PC-9 (cell line): ENCODE measurements at regions not wholly inside any gene's neighbourhood (a gene's known extent, or its start where the extent isn't known, plus 50 kb on each side); places are given as distances from the start of the nearest gene placed in this dataset.

Experiments
- EZH2 ChIP-seq: fragments of 200-600 bp; sonication (generic); IDR thresholded peaks from 2 replicates; pipeline ENCODE4 v1.8.0; 2017; ENCODE audit warnings: antibody characterized with exemption, low read depth
- TF ChIP-seq, protein P1 (sequence below): fragments of 200-600 bp; sonication (generic); conservative IDR thresholded peaks from 2 replicates; pipeline ENCODE4 v1.6.1; 2017; ENCODE audit warnings: mixed run types, antibody characterized with exemption, mild to moderate bottlenecking, moderate library complexity

DNA sequence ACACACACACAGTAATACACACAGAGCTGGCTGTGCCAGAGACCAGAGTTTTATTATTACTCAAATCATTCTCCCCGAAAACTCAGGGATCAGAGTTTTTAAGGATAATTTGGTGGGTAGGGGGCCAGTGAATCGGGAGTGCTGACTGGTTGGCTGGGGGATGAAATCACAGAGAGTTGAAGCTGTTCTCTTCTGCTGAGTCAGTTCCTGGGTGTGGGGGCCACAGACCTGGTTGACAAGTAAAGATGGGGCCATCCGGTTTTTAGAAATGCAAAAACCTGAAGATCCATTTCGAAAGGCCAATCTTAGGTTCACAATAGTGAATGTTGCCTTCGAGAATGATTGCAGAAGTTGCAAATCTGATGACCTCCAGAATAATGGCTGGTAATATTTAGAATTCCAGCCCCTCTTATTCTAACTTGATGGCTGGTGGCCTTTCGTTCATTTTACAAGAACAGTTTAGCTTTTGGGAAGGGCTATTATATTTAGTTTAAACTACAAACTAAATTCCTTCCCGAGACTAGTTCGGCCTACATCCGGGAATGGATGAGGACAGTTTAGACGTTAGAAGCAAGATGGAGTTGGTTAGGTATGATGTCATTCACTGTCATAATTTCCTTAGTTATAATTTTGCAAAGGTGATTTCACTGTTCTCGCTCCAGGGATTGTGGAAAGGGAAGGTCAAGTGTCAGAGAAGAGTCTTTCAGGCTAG is 123.2 kb downstream of the KCNJ18 start:
- TF ChIP-seq, protein P1, sequence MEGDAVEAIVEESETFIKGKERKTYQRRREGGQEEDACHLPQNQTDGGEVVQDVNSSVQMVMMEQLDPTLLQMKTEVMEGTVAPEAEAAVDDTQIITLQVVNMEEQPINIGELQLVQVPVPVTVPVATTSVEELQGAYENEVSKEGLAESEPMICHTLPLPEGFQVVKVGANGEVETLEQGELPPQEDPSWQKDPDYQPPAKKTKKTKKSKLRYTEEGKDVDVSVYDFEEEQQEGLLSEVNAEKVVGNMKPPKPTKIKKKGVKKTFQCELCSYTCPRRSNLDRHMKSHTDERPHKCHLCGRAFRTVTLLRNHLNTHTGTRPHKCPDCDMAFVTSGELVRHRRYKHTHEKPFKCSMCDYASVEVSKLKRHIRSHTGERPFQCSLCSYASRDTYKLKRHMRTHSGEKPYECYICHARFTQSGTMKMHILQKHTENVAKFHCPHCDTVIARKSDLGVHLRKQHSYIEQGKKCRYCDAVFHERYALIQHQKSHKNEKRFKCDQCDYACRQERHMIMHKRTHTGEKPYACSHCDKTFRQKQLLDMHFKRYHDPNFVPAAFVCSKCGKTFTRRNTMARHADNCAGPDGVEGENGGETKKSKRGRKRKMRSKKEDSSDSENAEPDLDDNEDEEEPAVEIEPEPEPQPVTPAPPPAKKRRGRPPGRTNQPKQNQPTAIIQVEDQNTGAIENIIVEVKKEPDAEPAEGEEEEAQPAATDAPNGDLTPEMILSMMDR, result no peak
- no peak for TF ChIP-seq EZH2
